IMR-90 (cell line): ENCODE measurements at regions not wholly inside any gene's neighbourhood (a gene's known extent, or its start where the extent isn't known, plus 50 kb on each side); places are given as distances from the start of the nearest gene placed in this dataset.

Source experiments
- ATAC-seq: fragments of 200-7000 bp; cut with Tn5 transposase; 2 replicates; pipeline ENCODE4 v1.9.1; 2020; ENCODE audit warnings: low read depth, mild to moderate bottlenecking, moderate library complexity
- BruUV-seq: library from RNA; stranded (reverse); fragments of 400-500 nt; replicated peaks from 2 replicates; lab custom pipeline; 2021; lab: Mats Ljungman, UMichigan
- CTCF ChIA-PET: fragments of 300-600 bp; formaldehyde crosslinking; extraction: SDS; loops from one replicate; lab custom pipeline; 2021; ENCODE audit warnings: antibody characterized with exemption; lab: Yijun Ruan, JAX
- POLR2A ChIA-PET: fragments of 300-600 bp; sonication (Branson Sonifier 250); formaldehyde crosslinking; loops from one replicate; lab custom pipeline; 2022; ENCODE audit warnings: antibody characterized with exemption; ENCODE audit not compliant: unreplicated experiment; lab: Charles Lee
- DNase-seq: peaks from one replicate; pipeline ENCODE4 v3.0.0; 2013
- H2AFZ ChIP-seq: replicated peaks from 2 replicates; pipeline ENCODE3; 2013; ENCODE audit warnings: low read length, mild to moderate bottlenecking; ENCODE audit not compliant: poor library complexity
- H2AK5ac ChIP-seq: 2 replicates; pipeline ENCODE4 v1.6.1; 2013; ENCODE audit warnings: low read depth, low read length, inconsistent platforms
- H2AK9ac ChIP-seq: replicated peaks from 2 replicates; pipeline ENCODE3; 2013; ENCODE audit warnings: mild to moderate bottlenecking, low read depth, low read length, moderate library complexity; ENCODE audit not compliant: poor library complexity
- H2BK120ac ChIP-seq: 2 replicates; pipeline ENCODE4 v1.6.1; 2013; ENCODE audit warnings: low read depth, low read length, inconsistent platforms
- H2BK15ac ChIP-seq: 3 replicates; pipeline ENCODE4 v1.6.1; 2013; ENCODE audit warnings: low read depth, low read length, inconsistent platforms
- H2BK20ac ChIP-seq: 2 replicates; pipeline ENCODE4 v1.6.1; 2013; ENCODE audit warnings: low read depth, mild to moderate bottlenecking, inconsistent platforms, low read length, moderate library complexity
- H2BK5ac ChIP-seq: 2 replicates; pipeline ENCODE4 v1.6.1; 2013; ENCODE audit warnings: mild to moderate bottlenecking, low read depth, low read length, inconsistent platforms; ENCODE audit not compliant: poor library complexity, severe bottlenecking
- H3K14ac ChIP-seq: replicated peaks from 2 replicates; pipeline ENCODE4 v1.6.1; 2013; ENCODE audit warnings: low read depth, low read length, inconsistent platforms
- H3K18ac ChIP-seq: 2 replicates; pipeline ENCODE4 v1.6.1; 2013; ENCODE audit warnings: low read depth, low read length, control low read depth
- H3K23ac ChIP-seq: 2 replicates; pipeline ENCODE4 v1.6.1; 2013; ENCODE audit warnings: low read depth, low read length, inconsistent platforms
- H3K27ac ChIP-seq: 2 replicates; pipeline ENCODE4 v1.5.1; 2013; ENCODE audit warnings: mild to moderate bottlenecking, control low read depth, low read length; ENCODE audit not compliant: insufficient read depth
- H3K27me3 ChIP-seq: 2 replicates; pipeline ENCODE4 v1.6.1; 2013; ENCODE audit warnings: low read length; ENCODE audit not compliant: control insufficient read depth, insufficient read depth
- H3K36me3 ChIP-seq: 2 replicates; pipeline ENCODE4 v1.6.1; 2013; ENCODE audit warnings: low read length, mixed read lengths; ENCODE audit not compliant: control insufficient read depth, insufficient read depth
- H3K4ac ChIP-seq: 2 replicates; pipeline ENCODE4 v1.6.1; 2013; ENCODE audit warnings: low read depth, low read length, inconsistent platforms
- H3K4me1 ChIP-seq: 2 replicates; pipeline ENCODE4 v1.6.1; 2013; ENCODE audit warnings: low read length, mixed read lengths; ENCODE audit not compliant: control insufficient read depth, insufficient read depth
- H3K4me2 ChIP-seq: 2 replicates; pipeline ENCODE4 v1.6.1; 2013; ENCODE audit warnings: low read depth, mild to moderate bottlenecking, control low read depth, low read length, moderate library complexity
- H3K4me3 ChIP-seq: 2 replicates; pipeline ENCODE4 v1.5.1; 2013; ENCODE audit warnings: low read depth, mild to moderate bottlenecking, control low read depth, low read length, moderate library complexity; ENCODE audit not compliant: insufficient read depth
- H3K56ac ChIP-seq: 2 replicates; pipeline ENCODE4 v1.6.1; 2013; ENCODE audit warnings: low read length, inconsistent platforms; ENCODE audit not compliant: insufficient read depth; ENCODE audit errors: extremely low read depth
- H3K79me1 ChIP-seq, 2 experiments: 2 replicates each; pipeline ENCODE4 v1.6.1; 2013; ENCODE audit warnings: low read length in 2 of 2, inconsistent platforms in 1 of 2, low read depth in 1 of 2
- H3K9ac ChIP-seq: 2 replicates; pipeline ENCODE4 v1.6.1; 2013; ENCODE audit warnings: low read depth, low read length, control low read depth
- H3K9me1 ChIP-seq: 2 replicates; pipeline ENCODE4 v1.6.1; 2013; ENCODE audit warnings: low read length, inconsistent platforms; ENCODE audit not compliant: insufficient read depth
- H3K9me3 ChIP-seq: 2 replicates; pipeline ENCODE4 v1.6.1; 2013; ENCODE audit warnings: low read length; ENCODE audit not compliant: control insufficient read depth, insufficient read depth
- H4K20me1 ChIP-seq: 2 replicates; pipeline ENCODE4 v1.6.1; 2013; ENCODE audit warnings: low read length, inconsistent platforms; ENCODE audit not compliant: insufficient read depth
- H4K5ac ChIP-seq: 2 replicates; pipeline ENCODE4 v1.6.1; 2013; ENCODE audit warnings: mild to moderate bottlenecking, low read depth, low read length, control low read depth
- H4K8ac ChIP-seq, 2 experiments: 2 replicates each; pipeline ENCODE4 v1.6.1; 2013; ENCODE audit warnings: low read depth in 2 of 2, low read length in 2 of 2, control low read depth in 1 of 2, inconsistent platforms in 1 of 2
- H4K91ac ChIP-seq: 2 replicates; pipeline ENCODE4 v1.6.1; 2013; ENCODE audit warnings: low read depth, low read length, inconsistent platforms; ENCODE audit not compliant: insufficient read depth
- ELK1 ChIP-seq: fragments of 150-350 bp; IDR thresholded peaks from 2 replicates; pipeline ENCODE4 v1.6.1; 2016; ENCODE audit warnings: low read depth, mild to moderate bottlenecking, low read length, moderate library complexity, borderline replicate concordance
- FOS ChIP-seq: fragments of 150-350 bp; IDR thresholded peaks from 2 replicates; pipeline ENCODE4 v1.6.1; 2016; ENCODE audit warnings: low read depth, low read length
- MAFK ChIP-seq: IDR thresholded peaks from 2 replicates; pipeline ENCODE4 v1.6.1; 2012; ENCODE audit warnings: low read depth, low read length, improper control_type of control experiment
- MAZ ChIP-seq: IDR thresholded peaks from 2 replicates; pipeline ENCODE4 v1.6.1; 2012; ENCODE audit warnings: low read depth, mild to moderate bottlenecking, low read length, improper control_type of control experiment, moderate library complexity, borderline replicate concordance
- MXI1 ChIP-seq: IDR thresholded peaks from 2 replicates; pipeline ENCODE4 v1.6.1; 2012; ENCODE audit warnings: low read depth, mild to moderate bottlenecking, low read length, moderate library complexity, borderline replicate concordance
- POLR2A ChIP-seq: IDR thresholded peaks from 2 replicates; pipeline ENCODE4 v1.6.1; 2012; ENCODE audit warnings: mild to moderate bottlenecking, low read depth, low read length
- RAD21 ChIP-seq: IDR thresholded peaks from 2 replicates; pipeline ENCODE4 v1.6.1; 2012; ENCODE audit warnings: low read length, improper control_type of control experiment
- RCOR1 ChIP-seq: IDR thresholded peaks from 2 replicates; pipeline ENCODE4 v1.6.1; 2012; ENCODE audit warnings: mild to moderate bottlenecking, low read length, improper control_type of control experiment; ENCODE audit not compliant: insufficient replicate concordance
- WGBS, 2 experiments: methylation state at CpG; one replicate each; pipeline versions ENCODE4 v1.1.5 to v1.1.7; 2013; ENCODE audit warnings: missing lambda C conversion rate in 2 of 2; ENCODE audit not compliant: insufficient read length in 1 of 2; ENCODE audit errors: extremely low coverage in 2 of 2; 5-methylcytosine and 5-hydroxymethylcytosine counted together
- dilution Hi-C: fragments of 300-500 bp; cut with HindIII; formaldehyde crosslinking; loops from one replicate; pipeline ENCODE4 v1.14.3; 2018; ENCODE audit warnings: low sequenced_read_pairs; ENCODE audit not compliant: unreplicated experiment
- in situ Hi-C: fragments of 300-500 bp; cut with MboI; formaldehyde crosslinking; loops from 3 replicates; pipeline ENCODE4 v1.14.3; 2019; ENCODE audit warnings: low sequenced_read_pairs, inconsistent platforms, mixed read lengths
- intact Hi-C: fragments of 100-400 bp; cut with micrococcal nuclease; formaldehyde crosslinking; loops from 2 replicates; pipeline ENCODE4 v1.10.0; 2022

- WGBS, 2 experiments: 90% methylated on average over 2 of the region's 8 CpGs; no CpG with 5 or more reads in 1 of the 2 experiments
Measured at GRCh38 chr6:122202576-122203137, 196.8 kb upstream of the HSF2 start.

More at GRCh38 chr6:122202576-122203137, 196.8 kb upstream of the HSF2 start:
- Histone ChIP-seq H4K5ac (no peak overlapping the region), H2BK5ac (no peak overlapping the region), H3K9me1 (no peaks in the 10 kb centered on the region), H3K36me3 (no peaks in the 10 kb centered on the region), H3K18ac (no peak overlapping the region), H3K27ac (no peak overlapping the region), H4K91ac (no peak overlapping the region), H2BK20ac (no peak overlapping the region), H3K27me3 (no peaks in the 10 kb centered on the region), H3K56ac (no peak overlapping the region), H2BK15ac (no peak overlapping the region), H4K20me1 (no peaks in the 10 kb centered on the region), H3K79me1 (no peaks in the 10 kb centered on the region), H3K9me3 (no peaks in the 10 kb centered on the region), H2AK9ac (no peak overlapping the region), H3K9ac (no peak overlapping the region), H3K14ac (no peak overlapping the region), H3K4ac (no peak overlapping the region), H3K4me2 (no peak overlapping the region), H2AFZ (no peak overlapping the region), H2BK120ac (no peak overlapping the region), H2AK5ac (no peak overlapping the region), H3K23ac (no peak overlapping the region), H4K8ac (no peak overlapping the region), H3K4me3 (no peak overlapping the region), H3K4me1 (no peaks in the 10 kb centered on the region)
- intact Hi-C loops (no loop called here), in situ Hi-C loops (no loop called here), dilution Hi-C loops (no loop called here)
- no TSS peak for BruUV-seq
- DNase-seq (no peak), ATAC-seq (no peak)
- TF ChIP-seq FOS (no peak), POLR2A (no peak), ELK1 (no peak), MAFK (no peak), RCOR1 (no peak), MXI1 (no peak), MAZ (no peak), RAD21 (no peak)
- POLR2A ChIA-PET: no interaction called here
- CTCF ChIA-PET: no interaction called here
